ACC112 (cell line): ENCODE measurements at regions not wholly inside any gene's neighbourhood (a gene's known extent, or its start where the extent isn't known, plus 50 kb on each side); places are given as distances from the start of the nearest gene placed in this dataset.

Experiments
- H2AFZ ChIP-seq: fragments of 200-600 bp; sonication (generic); one replicate; pipeline ENCODE4 v1.6.0; 2017; ENCODE audit warnings: antibody characterized with exemption, low read length; ENCODE audit not compliant: unreplicated experiment
- H3K27ac ChIP-seq: fragments of 200-600 bp; sonication (generic); 2 replicates; pipeline ENCODE4 v1.5.1; 2014; ENCODE audit warnings: low read depth, mild to moderate bottlenecking, antibody characterized with exemption, low read length, moderate library complexity
- H3K27me3 ChIP-seq: fragments of 200-600 bp; sonication (generic); 2 replicates; pipeline ENCODE4 v1.6.1; 2014; ENCODE audit warnings: mild to moderate bottlenecking, antibody characterized with exemption, low read length, moderate library complexity, mixed read lengths; ENCODE audit not compliant: insufficient read depth
- H3K36me3 ChIP-seq: fragments of 200-600 bp; sonication (generic); 2 replicates; pipeline ENCODE4 v1.6.1; 2016; ENCODE audit warnings: mild to moderate bottlenecking, antibody characterized with exemption, low read length, moderate library complexity, mixed read lengths; ENCODE audit not compliant: insufficient read depth
- H3K4me1 ChIP-seq: fragments of 200-600 bp; sonication (generic); one replicate; pipeline ENCODE4 v1.6.1; 2016; ENCODE audit warnings: low read length, mixed read lengths; ENCODE audit not compliant: insufficient read depth, unreplicated experiment, control insufficient read depth
- H3K4me3 ChIP-seq: fragments of 200-600 bp; sonication (generic); 2 replicates; pipeline ENCODE4 v1.5.1; 2014; ENCODE audit warnings: mild to moderate bottlenecking, low read depth, low read length
- H3K79me2 ChIP-seq: fragments of 200-600 bp; sonication (generic); one replicate; pipeline ENCODE4 v1.6.0; 2016; ENCODE audit warnings: low read length; ENCODE audit not compliant: control insufficient read depth, unreplicated experiment, insufficient read depth

DNA sequence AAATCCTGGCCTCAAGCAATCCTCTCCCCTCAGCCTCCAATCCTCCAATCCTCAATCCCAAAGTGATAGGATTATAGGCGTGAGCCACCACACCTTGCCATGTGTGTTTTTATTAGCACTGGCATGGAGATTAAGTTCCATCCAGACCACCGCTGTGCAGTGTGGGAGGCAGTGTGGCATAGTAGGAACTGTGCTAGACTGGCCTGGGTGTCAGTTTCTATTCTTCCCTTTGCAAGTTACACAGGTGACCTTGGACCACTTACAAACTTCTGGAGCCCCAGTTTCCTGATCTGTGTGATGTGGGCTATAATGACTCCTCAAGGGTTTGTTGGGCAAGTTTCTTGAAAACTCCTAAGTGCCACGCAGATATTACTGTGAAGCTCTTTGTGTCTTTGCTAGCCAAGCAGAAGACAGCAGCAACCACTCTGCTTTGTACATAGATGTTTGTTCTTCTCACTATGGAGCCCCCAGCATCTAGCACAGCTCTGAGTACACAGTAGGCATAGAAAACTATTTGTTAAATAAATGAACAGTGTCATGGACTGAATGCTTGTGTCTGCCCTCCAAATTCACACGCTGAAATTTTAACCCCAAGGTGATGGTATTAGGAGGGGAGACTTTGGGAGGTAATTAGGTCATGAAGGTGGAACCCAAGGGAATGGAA lies 93.0 kb downstream of the LBH start:
- peaks cover 13% of the 10 kb centered on the region; the same call in 1 of the 2 replicates for H3K27me3 ChIP-seq
- no peak overlapping the region for H3K27ac ChIP-seq
- no peaks in the 10 kb centered on the region for H3K36me3 ChIP-seq
- H3K79me2 ChIP-seq, result no peaks in the 10 kb centered on the region
- no peak overlapping the region for H2AFZ ChIP-seq
- no peak overlapping the region for H3K4me3 ChIP-seq
- no peaks in the 10 kb centered on the region for H3K4me1 ChIP-seq

DNA sequence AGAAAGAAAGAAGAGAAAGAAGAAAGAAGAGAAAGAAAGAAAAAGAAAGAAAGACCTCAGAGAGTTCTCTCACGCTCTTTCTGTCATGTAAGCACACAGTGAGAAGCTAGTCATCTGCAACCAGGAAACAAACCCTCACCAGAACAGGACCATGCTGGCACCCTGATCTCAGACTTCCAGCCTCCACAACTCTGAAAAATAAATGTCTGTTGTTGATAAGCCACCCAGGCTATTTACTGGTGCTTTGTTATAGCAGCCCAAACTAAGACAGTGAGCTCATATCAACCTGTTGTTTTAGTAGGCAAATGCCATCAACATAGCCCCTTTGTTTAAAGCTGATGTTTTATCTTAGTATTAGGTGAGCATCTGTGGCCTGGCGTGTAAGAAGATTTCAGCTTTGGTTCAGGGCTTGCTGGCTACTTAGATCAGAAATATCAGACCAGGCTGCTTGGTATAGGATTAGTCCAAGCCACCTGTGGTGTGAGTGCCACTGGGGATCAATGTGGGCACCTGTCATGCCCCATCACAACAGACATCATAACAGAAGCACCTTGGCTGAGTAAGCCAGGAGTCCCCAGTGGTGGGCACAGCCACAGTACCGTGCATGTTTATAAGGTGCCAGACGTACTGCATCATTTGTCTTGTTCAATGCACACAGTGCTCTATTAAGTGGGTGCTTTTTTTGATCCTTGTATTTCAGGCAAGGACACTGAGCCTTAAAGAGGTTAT lies 94.4 kb downstream of the LBH start:
- no peak overlapping the region for H3K27ac ChIP-seq
- no peaks in the 10 kb centered on the region for H3K79me2 ChIP-seq
- H2AFZ ChIP-seq, result no peak overlapping the region
- no peaks in the 10 kb centered on the region for H3K4me1 ChIP-seq
- no peaks in the 10 kb centered on the region for H3K36me3 ChIP-seq
- no peak overlapping the region for H3K4me3 ChIP-seq
- H3K27me3 ChIP-seq, result peaks cover 4% of the 10 kb centered on the region; the same call in 1 of the 2 replicates

DNA sequence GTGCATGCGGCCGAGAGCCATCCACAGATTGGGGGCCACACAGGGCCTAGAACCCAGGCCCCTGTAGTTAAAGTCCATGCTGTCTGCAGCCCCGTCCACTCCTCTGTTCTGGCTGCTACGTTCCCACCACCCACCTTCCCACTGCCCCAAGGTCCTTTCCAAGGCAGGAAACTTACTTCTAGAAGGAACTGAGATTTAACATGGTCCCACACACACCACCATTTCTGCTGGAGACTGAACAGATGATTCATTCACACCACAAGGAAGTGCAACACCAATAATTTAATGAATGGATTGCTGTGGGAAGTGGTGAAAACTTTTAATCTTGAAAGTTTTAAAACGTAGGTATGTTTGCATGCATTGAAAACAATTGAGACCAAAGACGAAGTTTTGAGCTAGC lies 95.2 kb downstream of the LBH start:
- Histone ChIP-seq H2AFZ (no peak overlapping the region), H3K36me3 (no peaks in the 10 kb centered on the region), H3K27me3 (peaks cover 4% of the 10 kb centered on the region; the same call in 1 of the 2 replicates), H3K79me2 (no peaks in the 10 kb centered on the region), H3K4me1 (no peaks in the 10 kb centered on the region), H3K27ac (no peak overlapping the region), H3K4me3 (no peak overlapping the region)

DNA sequence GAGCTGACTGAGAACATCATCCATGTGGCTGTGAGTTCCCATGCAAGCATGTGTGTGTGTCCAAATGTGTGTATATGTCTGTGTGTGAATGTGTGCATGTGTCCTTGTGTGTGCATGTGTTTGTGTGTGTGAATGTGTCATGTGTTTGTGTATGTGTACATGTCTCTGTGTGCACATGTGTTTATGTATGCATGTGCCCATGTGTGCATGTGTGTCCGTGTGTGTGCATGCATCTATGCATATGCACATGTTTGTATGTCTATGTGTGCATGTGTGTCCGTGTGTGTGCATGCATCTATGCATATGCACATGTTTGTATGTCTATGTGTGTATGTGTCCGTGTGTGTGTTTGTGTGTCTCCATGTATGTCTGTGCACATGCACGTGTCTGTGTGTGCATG lies 99.7 kb downstream of the LBH start:
- Histone ChIP-seq H3K4me3 (no peak overlapping the region), H3K4me1 (no peaks in the 10 kb centered on the region), H2AFZ (no peak overlapping the region), H3K79me2 (no peaks in the 10 kb centered on the region), H3K36me3 (no peaks in the 10 kb centered on the region), H3K27me3 (0 out of 2 replicates have a peak, but pooled peaks cover 14% of the 10 kb centered on the region), H3K27ac (no peak overlapping the region)

DNA sequence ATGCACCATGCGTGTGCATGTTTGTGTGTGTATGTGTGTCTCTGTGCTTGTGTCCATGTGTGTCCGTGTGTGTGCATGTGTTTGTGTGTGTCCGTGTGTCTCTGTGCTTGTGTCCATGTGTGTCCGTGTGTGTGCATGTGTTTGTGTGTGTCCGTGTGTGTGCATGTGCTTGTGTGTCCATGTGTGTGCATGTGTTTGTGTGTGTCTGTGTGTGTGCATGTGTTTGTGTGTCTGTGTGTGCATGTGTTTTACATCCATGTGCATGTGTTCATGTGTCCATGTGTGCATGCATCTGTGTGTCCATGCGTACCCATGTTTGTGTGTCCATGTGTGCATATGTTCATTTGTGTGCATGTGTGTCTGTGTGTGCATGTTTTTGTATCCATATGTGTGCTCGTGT lies 100.5 kb downstream of the LBH start:
- Histone ChIP-seq H3K27ac (no peak overlapping the region), H3K79me2 (no peaks in the 10 kb centered on the region), H3K27me3 (0 out of 2 replicates have a peak, but pooled peaks cover 14% of the 10 kb centered on the region), H3K36me3 (no peaks in the 10 kb centered on the region), H3K4me1 (no peaks in the 10 kb centered on the region), H2AFZ (no peak overlapping the region), H3K4me3 (no peak overlapping the region)

DNA sequence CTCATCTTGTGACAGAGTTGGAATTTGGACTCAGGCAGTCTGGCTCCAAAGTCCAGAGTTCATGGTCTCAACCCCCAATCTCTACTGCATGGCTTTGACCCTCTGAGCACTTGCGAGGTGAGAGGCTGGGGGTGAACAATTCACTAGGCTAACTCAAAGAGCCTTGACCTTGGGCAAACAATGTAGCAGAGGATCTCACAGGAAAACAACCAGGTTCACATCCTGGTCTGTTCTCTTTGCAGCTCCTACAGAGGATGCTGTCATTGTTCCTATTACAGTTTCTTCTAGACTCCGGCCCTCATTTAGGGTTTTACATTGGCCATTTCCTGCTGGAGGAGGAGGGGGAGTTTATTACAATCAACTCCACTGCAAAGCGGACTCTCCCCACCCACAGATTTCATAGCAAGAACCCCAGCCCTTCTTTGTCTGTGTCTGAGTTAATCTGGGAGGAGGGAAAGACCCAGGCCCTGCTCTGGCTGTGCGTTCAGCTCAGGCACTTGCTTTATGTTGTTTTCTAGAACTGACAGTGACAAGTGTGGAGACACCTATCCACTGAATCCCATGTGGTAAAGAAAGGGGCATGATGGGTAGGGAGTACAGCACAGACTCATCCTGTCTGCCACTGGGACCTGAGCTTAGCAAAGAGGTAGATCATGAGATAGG lies 101.6 kb downstream of the LBH start:
- no peaks in the 10 kb centered on the region for H3K79me2 ChIP-seq
- H3K27ac ChIP-seq, result no peak overlapping the region
- no peaks in the 10 kb centered on the region for H3K36me3 ChIP-seq
- H3K27me3 ChIP-seq, result 0 out of 2 replicates have a peak, but pooled peaks cover 14% of the 10 kb centered on the region
- no peak overlapping the region for H3K4me3 ChIP-seq
- H3K4me1 ChIP-seq, result no peaks in the 10 kb centered on the region
- no peak overlapping the region for H2AFZ ChIP-seq

DNA sequence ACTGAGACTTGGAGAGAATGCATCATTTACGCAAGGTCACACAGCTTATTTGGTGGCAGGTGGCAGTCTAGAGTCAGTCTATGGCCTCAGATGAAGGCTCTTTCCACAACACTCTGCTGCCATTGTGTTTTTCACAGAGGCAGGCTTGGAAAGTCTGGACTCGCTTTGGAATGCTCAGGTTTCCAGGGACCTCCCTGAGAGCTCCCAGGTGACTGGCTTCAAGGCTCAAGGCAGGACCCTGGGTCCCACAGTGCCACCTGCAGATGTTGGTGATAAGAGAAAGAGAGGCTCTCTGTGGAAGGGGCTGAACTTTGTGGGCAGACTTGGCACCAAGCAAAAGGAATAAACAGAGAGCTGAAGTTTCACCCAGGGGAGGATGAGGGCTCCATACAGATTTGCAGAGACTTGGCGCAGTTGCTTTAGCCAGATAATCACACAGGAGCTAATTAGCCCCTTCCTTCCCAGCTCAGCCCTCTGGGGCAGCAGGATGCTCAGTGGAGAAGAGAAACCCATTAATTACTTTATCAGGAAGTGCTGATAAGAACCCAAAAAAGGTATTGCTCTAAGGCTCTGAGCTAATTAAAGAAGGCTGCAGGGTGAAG lies 103.5 kb downstream of the LBH start:
- H3K4me1 ChIP-seq, result no peaks in the 10 kb centered on the region
- H3K27me3 ChIP-seq, result 0 out of 2 replicates have a peak, but pooled peaks cover 14% of the 10 kb centered on the region
- no peak overlapping the region for H3K27ac ChIP-seq
- H2AFZ ChIP-seq, result no peak overlapping the region
- no peak overlapping the region for H3K4me3 ChIP-seq
- no peaks in the 10 kb centered on the region for H3K79me2 ChIP-seq
- no peaks in the 10 kb centered on the region for H3K36me3 ChIP-seq

- Histone ChIP-seq H3K4me1 (no peaks in the 10 kb centered on the region), H3K27me3 (0 out of 2 replicates have a peak, but pooled peaks cover 14% of the 10 kb centered on the region), H3K79me2 (no peaks in the 10 kb centered on the region), H3K27ac (no peak overlapping the region), H3K36me3 (no peaks in the 10 kb centered on the region), H3K4me3 (no peak overlapping the region), H2AFZ (no peak overlapping the region)
Measured at GRCh38 chr2:30336084-30336483, 104.8 kb downstream of the LBH start.

DNA sequence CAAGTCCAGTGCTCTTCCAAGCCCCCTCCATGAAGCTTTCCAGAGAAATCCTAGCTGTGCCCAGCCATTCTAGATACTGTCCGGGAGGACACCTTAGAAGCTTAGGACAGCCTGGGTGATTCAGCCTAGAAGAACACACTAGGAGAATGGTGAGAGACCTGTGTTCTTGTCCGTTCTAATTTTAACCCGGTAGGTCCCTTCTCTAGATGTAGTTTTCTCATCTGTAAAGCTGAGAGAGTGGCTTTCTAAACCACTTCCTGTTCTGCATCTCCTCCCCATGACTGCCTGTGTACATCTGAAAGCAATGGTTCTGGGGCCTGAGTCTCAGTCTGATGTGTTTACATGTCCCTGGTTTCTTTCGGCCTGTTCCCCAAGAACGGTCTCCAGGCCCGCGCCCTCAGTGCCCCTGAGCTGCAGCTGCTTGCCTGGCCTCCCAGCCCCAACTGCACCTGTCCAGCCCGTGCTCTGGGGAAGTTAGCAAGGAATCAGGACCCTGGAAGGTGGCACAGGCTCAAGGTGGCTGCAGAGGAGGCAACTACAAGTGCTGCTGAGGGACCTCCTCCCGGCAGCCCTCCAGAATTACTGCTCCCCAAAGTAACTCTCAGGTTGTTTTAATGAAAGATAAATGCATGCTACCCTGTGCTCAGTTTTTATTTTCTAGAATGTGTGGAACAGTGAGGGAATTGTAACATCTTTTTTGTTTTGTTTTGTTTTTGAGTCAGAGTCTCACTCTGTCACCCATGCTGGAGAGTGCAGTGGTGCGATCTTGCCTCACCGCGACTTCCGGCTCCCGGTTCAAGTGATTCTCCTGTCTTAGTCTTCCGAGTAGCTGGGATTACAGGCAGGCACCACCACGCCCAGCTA lies 105.9 kb downstream of the LBH start:
- Histone ChIP-seq H3K79me2 (no peaks in the 10 kb centered on the region), H3K36me3 (no peaks in the 10 kb centered on the region), H3K27me3 (0 out of 2 replicates have a peak, but pooled peaks cover 14% of the 10 kb centered on the region), H3K27ac (no peak overlapping the region), H3K4me1 (no peaks in the 10 kb centered on the region), H2AFZ (no peak overlapping the region), H3K4me3 (no peak overlapping the region)

GRCh38 chr2:30338475-30338874 lies 107.1 kb downstream of the LBH start:
- no peaks in the 10 kb centered on the region for H3K36me3 ChIP-seq
- no peaks in the 10 kb centered on the region for H3K4me1 ChIP-seq
- no peak overlapping the region for H3K27ac ChIP-seq
- no peaks in the 10 kb centered on the region for H3K79me2 ChIP-seq
- H3K4me3 ChIP-seq, result no peak overlapping the region
- 0 out of 2 replicates have a peak, but pooled peaks cover 11% of the 10 kb centered on the region for H3K27me3 ChIP-seq
- H2AFZ ChIP-seq, result no peak overlapping the region
